Skeletal muscle satellite cell (primary cell): ENCODE measurements at regions not wholly inside any gene's neighbourhood (a gene's known extent, or its start where the extent isn't known, plus 50 kb on each side); places are given as distances from the start of the nearest gene placed in this dataset.

Experiments used
- H3K27me3 ChIP-seq: 2 replicates; pipeline ENCODE4 v1.7.0; 2013; ENCODE audit warnings: low read length; ENCODE audit not compliant: control insufficient read depth, insufficient read depth
- H3K36me3 ChIP-seq: 2 replicates; pipeline ENCODE4 v1.7.0; 2013; ENCODE audit warnings: mild to moderate bottlenecking, control low read depth, low read length; ENCODE audit not compliant: insufficient read depth
- H3K4me1 ChIP-seq: 2 replicates; pipeline ENCODE4 v1.7.0; 2013; ENCODE audit warnings: low read length; ENCODE audit not compliant: control insufficient read depth, insufficient read depth
- H3K4me2 ChIP-seq: 2 replicates; pipeline ENCODE4 v1.7.0; 2013; ENCODE audit warnings: mild to moderate bottlenecking, low read length
- H3K4me3 ChIP-seq: 2 replicates; pipeline ENCODE4 v1.7.0; 2013; ENCODE audit warnings: low read length
- H3K9ac ChIP-seq: 2 replicates; pipeline ENCODE4 v1.7.0; 2013; ENCODE audit warnings: mild to moderate bottlenecking, low read depth, low read length, moderate library complexity
- H3K9me3 ChIP-seq: replicated peaks from 2 replicates; pipeline ENCODE4 v1.7.0; 2013; ENCODE audit warnings: mild to moderate bottlenecking, control low read depth, low read length

DNA sequence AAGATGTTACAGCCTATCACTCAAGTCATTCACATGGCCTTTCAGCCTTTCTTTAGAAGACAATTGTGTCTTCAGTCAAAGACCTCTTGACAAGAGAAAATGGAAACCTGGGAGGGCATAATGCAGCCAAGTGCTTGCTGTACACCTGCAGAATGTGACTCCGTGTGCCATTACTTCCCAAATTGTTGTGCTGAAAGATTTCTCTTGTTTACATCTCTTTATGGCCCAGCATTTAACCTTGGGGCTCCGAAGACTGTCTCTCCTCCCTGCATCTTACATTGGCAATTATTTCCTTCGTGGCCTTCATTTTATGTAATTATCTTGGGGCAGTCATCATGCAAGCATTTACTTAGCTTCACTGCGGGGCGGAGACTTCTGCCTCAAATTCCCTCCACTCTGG lies 287.0 kb downstream of the TCF7L2 start:
- Histone ChIP-seq H3K9me3 (no peaks in the 10 kb centered on the region), H3K27me3 (peaks cover 8% of the 10 kb centered on the region), H3K4me3 (no peak overlapping the region), H3K4me1 (no peaks in the 10 kb centered on the region), H3K9ac (no peak overlapping the region), H3K4me2 (no peak overlapping the region), H3K36me3 (no peaks in the 10 kb centered on the region)

DNA sequence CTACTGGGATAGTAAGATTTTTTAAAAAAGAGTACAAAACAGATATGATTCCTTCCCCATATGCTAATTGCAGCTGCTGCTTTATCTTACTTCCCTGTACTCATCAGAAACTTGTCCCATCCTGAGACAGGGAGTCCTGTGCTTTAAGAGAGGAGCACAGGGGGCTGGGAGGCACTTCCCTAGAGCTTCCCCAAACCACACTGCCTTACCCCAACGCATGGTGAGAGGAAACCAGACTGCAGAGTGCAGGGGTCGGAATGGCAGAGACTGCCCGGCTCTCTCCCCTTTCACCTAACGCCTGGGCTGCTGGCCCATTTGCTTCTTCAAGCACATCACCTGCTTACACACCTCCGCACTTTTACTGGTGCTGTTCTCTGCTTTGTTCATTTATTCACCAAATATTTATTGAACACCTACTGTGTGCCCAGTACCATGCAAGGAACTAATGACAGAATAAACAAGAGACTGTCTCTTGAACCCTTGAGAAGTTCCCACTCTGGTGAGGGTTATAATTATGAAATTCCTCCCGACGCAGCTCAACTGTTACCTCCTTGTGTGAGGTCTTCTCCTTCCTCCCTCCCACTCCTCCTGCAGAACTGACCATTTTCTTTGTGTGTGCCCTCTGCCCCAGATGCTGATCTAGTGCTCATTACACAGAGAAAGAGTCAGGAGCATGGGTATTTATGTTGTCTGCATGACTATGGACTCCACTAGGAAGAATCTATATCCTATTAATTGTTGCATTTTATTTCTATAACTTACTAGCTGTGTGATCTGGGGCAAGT lies 289.7 kb downstream of the TCF7L2 start:
- no peaks in the 10 kb centered on the region for H3K4me1 ChIP-seq
- H3K27me3 ChIP-seq, result peaks cover 6% of the 10 kb centered on the region
- no peak overlapping the region for H3K4me3 ChIP-seq
- H3K4me2 ChIP-seq, result no peak overlapping the region
- no peak overlapping the region for H3K9ac ChIP-seq
- H3K36me3 ChIP-seq, result no peaks in the 10 kb centered on the region
- no peaks in the 10 kb centered on the region for H3K9me3 ChIP-seq

GRCh38 chr10:113240736-113241135 lies 290.7 kb downstream of the TCF7L2 start:
- Histone ChIP-seq H3K9me3 (no peaks in the 10 kb centered on the region), H3K9ac (no peak overlapping the region), H3K4me3 (no peak overlapping the region), H3K4me1 (no peaks in the 10 kb centered on the region), H3K27me3 (peaks cover 6% of the 10 kb centered on the region), H3K4me2 (no peak overlapping the region), H3K36me3 (no peaks in the 10 kb centered on the region)

DNA sequence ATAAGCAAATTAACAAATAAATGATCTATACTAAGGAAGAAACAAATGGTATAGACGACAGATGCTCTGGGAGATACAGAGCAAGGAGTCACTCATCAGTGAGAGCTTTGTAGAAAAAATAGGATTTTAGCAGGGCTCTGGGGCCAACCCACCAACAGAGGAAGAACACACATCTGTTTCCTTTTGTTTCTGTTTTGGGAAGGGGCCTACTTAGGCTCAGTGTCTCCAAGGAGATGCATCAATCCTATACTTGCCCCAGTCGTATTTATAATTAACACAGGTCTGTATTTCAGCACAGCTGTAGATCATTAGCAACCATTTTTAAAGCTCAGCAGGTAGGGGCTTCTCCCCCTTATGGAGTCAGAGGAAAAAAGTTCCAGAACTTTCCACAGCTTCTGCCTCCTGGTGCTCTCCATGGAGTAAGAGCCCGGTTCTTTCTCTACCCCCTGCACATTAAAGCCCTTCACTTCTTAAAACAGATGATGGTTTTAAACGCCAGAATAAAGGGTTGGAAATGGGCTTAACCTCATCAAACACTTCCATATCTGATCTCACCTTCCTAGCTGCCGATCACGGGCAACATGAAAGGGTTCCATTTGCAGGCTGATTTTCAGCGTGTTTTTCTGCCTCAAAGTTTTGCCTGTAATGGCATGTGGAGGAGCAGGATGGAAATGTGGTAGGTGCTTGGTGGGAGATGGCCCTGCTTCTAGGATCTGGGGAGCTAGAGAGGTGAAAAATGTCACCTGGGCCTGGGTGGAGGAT lies 291.7 kb downstream of the TCF7L2 start:
- Histone ChIP-seq H3K27me3 (peaks cover 12% of the 10 kb centered on the region), H3K36me3 (no peaks in the 10 kb centered on the region), H3K4me2 (no peak overlapping the region), H3K4me1 (no peaks in the 10 kb centered on the region), H3K9ac (no peak overlapping the region), H3K9me3 (no peaks in the 10 kb centered on the region), H3K4me3 (no peak overlapping the region)

- H3K36me3 ChIP-seq, result no peaks in the 10 kb centered on the region
- H3K27me3 ChIP-seq, result peaks cover 12% of the 10 kb centered on the region
- H3K4me3 ChIP-seq, result no peak overlapping the region
- H3K4me2 ChIP-seq, result no peak overlapping the region
- no peaks in the 10 kb centered on the region for H3K4me1 ChIP-seq
- H3K9ac ChIP-seq, result no peak overlapping the region
- H3K9me3 ChIP-seq, result no peaks in the 10 kb centered on the region
Observed at GRCh38 chr10:113243311-113243710, 293.3 kb downstream of the TCF7L2 start.

DNA sequence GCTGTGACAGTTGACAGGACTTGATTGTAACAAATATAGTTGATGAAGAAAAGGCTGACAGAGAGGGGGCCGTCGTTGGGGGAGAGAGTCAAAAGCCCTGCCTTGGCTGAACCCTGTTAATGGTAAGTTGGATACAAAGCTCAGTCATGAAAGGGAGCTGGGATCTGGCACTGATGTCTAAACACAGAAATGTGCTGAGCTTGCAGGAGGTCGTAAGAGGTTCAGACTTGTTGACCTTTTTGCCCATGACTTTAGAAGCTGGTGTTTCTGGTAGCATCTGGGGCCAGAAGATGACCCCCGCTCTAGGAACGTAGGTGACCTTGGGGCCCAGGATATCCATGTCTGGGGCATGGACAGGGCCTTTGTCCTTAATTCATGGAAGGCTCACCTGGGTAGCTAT lies 294.7 kb downstream of the TCF7L2 start:
- Histone ChIP-seq H3K27me3 (peaks cover 11% of the 10 kb centered on the region), H3K36me3 (no peaks in the 10 kb centered on the region), H3K9ac (no peak overlapping the region), H3K4me1 (no peaks in the 10 kb centered on the region), H3K4me3 (no peak overlapping the region), H3K4me2 (no peak overlapping the region), H3K9me3 (no peaks in the 10 kb centered on the region)

DNA sequence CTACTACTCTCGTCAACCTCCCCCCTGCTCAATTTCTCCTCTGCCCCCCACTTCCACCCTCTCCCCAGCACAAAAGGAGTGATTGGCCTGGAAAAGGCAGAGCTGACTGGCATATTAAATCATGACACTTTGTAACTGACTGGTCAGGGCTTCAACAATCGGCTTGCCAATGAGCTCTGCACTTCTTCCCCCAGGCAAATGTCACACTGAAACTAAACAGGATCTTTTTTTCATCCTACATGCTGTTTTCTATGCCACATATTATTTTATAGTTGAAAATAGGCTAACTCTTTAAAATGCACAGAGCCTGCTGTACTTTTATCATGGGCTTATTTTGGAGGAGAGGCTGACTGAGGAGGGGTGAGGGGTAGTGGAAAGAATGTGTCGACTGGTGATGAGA lies 295.2 kb downstream of the TCF7L2 start:
- Histone ChIP-seq H3K4me3 (no peak overlapping the region), H3K27me3 (peaks cover 6% of the 10 kb centered on the region), H3K36me3 (no peaks in the 10 kb centered on the region), H3K9me3 (no peaks in the 10 kb centered on the region), H3K9ac (no peak overlapping the region), H3K4me2 (no peak overlapping the region), H3K4me1 (no peaks in the 10 kb centered on the region)

DNA sequence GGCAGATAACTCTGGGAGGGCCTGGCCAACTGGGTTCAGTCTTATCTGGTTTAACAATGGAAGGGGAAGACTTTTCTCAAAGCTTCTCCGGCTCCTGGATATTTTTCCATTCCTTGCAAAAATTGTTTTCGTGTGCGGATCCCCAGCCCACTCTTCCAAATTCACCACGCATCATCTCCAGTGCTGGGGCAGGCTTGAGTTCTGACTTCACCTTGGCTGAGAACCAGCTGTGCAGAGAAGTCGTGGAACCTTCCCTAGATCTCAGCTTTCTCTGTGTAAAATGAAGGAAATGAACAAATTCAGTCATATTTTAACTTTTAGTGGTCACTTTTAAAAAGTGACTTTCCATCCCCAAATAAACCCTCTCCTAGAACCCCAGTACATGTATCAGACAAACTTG lies 297.0 kb downstream of the TCF7L2 start:
- no peak overlapping the region for H3K9ac ChIP-seq
- peaks cover 6% of the 10 kb centered on the region for H3K27me3 ChIP-seq
- H3K4me2 ChIP-seq, result no peak overlapping the region
- H3K36me3 ChIP-seq, result no peaks in the 10 kb centered on the region
- H3K9me3 ChIP-seq, result no peaks in the 10 kb centered on the region
- no peaks in the 10 kb centered on the region for H3K4me1 ChIP-seq
- no peak overlapping the region for H3K4me3 ChIP-seq

- Histone ChIP-seq H3K4me2 (no peak overlapping the region), H3K9ac (no peak overlapping the region), H3K36me3 (no peaks in the 10 kb centered on the region), H3K4me3 (no peak overlapping the region), H3K27me3 (peaks cover 7% of the 10 kb centered on the region), H3K4me1 (no peaks in the 10 kb centered on the region), H3K9me3 (no peaks in the 10 kb centered on the region)
Observed at GRCh38 chr10:113252650-113253618, 299.9 kb upstream of the HABP2 start.

GRCh38 chr10:113259576-113260226 lies 293.2 kb upstream of the HABP2 start:
- Histone ChIP-seq H3K4me3 (no peak overlapping the region), H3K9me3 (no peaks in the 10 kb centered on the region), H3K9ac (no peak overlapping the region), H3K27me3 (peaks cover 41% of the 10 kb centered on the region), H3K4me2 (no peak overlapping the region), H3K36me3 (no peaks in the 10 kb centered on the region), H3K4me1 (no peaks in the 10 kb centered on the region)

GRCh38 chr10:113261161-113261560 lies 291.7 kb upstream of the HABP2 start:
- H3K4me1 ChIP-seq, result no peaks in the 10 kb centered on the region
- H3K36me3 ChIP-seq, result no peaks in the 10 kb centered on the region
- H3K4me2 ChIP-seq, result no peak overlapping the region
- peaks cover 37% of the 10 kb centered on the region for H3K27me3 ChIP-seq
- no peak overlapping the region for H3K4me3 ChIP-seq
- H3K9me3 ChIP-seq, result no peaks in the 10 kb centered on the region
- no peak overlapping the region for H3K9ac ChIP-seq
